GM12878 (cell line): ENCODE measurements at regions not wholly inside any gene's neighbourhood (a gene's known extent, or its start where the extent isn't known, plus 50 kb on each side); places are given as distances from the start of the nearest gene placed in this dataset.

Experiments used
- BMI1 ChIP-seq: fragments of 450-650 bp; IDR thresholded peaks from 2 replicates; pipeline ENCODE4 v1.6.1; 2016; ENCODE audit warnings: mild to moderate bottlenecking, moderate library complexity, borderline replicate concordance
- CHD4 ChIP-seq: fragments of 200-600 bp; sonication (generic); IDR thresholded peaks from 2 replicates; pipeline ENCODE4 v1.6.1; 2016; ENCODE audit warnings: mild to moderate bottlenecking
- CREM ChIP-seq: IDR thresholded peaks from 2 replicates; pipeline ENCODE4 v1.6.1; 2014; ENCODE audit warnings: antibody characterized with exemption, low read depth
- ESRRA ChIP-seq: IDR thresholded peaks from 2 replicates; pipeline ENCODE4 v1.6.1; 2012; ENCODE audit warnings: mild to moderate bottlenecking, low read length, improper control_type of control experiment
- EZH2 ChIP-seq: IDR thresholded peaks from 2 replicates; pipeline ENCODE4 v1.6.1; 2012; ENCODE audit warnings: low read depth, mild to moderate bottlenecking, control low read depth, inconsistent platforms, low read length, borderline replicate concordance; ENCODE audit not compliant: control insufficient read depth
- POLR2AphosphoS2 ChIP-seq: IDR thresholded peaks from 2 replicates; pipeline ENCODE4 v1.6.1; 2011; ENCODE audit warnings: low read depth, mild to moderate bottlenecking, low read length, improper control_type of control experiment, moderate library complexity
- RBBP5 ChIP-seq: fragments of 200-600 bp; sonication (generic); conservative IDR thresholded peaks from 2 replicates; pipeline ENCODE4 v1.6.1; 2016
- RFX5 ChIP-seq: IDR thresholded peaks from 2 replicates; pipeline ENCODE4 v1.6.1; 2011; ENCODE audit warnings: low read depth, low read length, improper control_type of control experiment
- SP1 ChIP-seq: IDR thresholded peaks from one replicate; pipeline ENCODE4 v1.6.1; 2011; ENCODE audit warnings: low read depth, low read length
- TF ChIP-seq, protein P1 (sequence below): IDR thresholded peaks from 2 replicates; pipeline ENCODE4 v1.6.1; 2012; ENCODE audit warnings: improper control_type of control experiment, low read depth, low read length; ENCODE audit not compliant: insufficient replicate concordance
- TF ChIP-seq, protein P2 (sequence below): fragments of 450-650 bp; IDR thresholded peaks from 2 replicates; pipeline ENCODE4 v1.6.1; 2017; ENCODE audit warnings: mild to moderate bottlenecking, low read depth, inconsistent platforms; ENCODE audit not compliant: poor library complexity, severe bottlenecking
- TF ChIP-seq, protein P3 (sequence below): fragments of 450-650 bp; formaldehyde crosslinking; IDR thresholded peaks from 2 replicates; pipeline ENCODE4 v1.4.0; 2022; ENCODE audit warnings: mild to moderate bottlenecking, moderate library complexity

DNA sequence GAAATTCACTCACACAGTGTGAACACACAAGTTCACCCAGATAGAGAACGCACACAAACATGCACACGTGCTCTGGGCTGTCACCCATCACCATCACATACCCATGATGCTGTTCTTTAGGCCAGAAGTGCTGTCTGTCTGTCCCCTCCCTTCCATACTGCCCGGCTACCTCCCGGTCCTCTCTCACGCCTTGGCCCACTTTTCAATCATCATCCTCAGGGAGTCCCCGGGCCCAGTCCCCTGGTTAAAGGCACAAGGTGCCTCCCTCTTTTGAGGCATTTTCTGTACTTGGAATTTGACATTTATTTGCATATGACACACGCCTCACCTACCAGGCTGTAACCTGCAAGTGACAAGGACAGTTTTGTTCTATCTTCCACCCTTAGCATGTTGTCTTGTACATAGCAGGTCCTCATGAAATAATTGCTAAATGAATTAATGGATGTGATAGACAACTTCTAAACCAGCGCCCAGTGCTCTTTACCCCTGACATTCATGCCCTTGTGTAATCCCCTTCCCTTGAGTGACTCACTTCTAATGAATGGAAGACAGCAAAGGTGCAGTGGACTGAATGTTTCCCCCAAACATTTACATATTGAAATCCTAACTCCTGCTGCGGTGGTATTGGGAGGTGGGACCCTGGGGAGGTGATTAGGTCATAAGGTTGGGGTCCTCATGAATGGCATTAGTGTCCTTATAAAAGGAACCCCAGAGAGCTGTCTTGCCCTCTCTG is 73.9 kb upstream of the ADPGK start (continued):
- TF ChIP-seq, protein P1, sequence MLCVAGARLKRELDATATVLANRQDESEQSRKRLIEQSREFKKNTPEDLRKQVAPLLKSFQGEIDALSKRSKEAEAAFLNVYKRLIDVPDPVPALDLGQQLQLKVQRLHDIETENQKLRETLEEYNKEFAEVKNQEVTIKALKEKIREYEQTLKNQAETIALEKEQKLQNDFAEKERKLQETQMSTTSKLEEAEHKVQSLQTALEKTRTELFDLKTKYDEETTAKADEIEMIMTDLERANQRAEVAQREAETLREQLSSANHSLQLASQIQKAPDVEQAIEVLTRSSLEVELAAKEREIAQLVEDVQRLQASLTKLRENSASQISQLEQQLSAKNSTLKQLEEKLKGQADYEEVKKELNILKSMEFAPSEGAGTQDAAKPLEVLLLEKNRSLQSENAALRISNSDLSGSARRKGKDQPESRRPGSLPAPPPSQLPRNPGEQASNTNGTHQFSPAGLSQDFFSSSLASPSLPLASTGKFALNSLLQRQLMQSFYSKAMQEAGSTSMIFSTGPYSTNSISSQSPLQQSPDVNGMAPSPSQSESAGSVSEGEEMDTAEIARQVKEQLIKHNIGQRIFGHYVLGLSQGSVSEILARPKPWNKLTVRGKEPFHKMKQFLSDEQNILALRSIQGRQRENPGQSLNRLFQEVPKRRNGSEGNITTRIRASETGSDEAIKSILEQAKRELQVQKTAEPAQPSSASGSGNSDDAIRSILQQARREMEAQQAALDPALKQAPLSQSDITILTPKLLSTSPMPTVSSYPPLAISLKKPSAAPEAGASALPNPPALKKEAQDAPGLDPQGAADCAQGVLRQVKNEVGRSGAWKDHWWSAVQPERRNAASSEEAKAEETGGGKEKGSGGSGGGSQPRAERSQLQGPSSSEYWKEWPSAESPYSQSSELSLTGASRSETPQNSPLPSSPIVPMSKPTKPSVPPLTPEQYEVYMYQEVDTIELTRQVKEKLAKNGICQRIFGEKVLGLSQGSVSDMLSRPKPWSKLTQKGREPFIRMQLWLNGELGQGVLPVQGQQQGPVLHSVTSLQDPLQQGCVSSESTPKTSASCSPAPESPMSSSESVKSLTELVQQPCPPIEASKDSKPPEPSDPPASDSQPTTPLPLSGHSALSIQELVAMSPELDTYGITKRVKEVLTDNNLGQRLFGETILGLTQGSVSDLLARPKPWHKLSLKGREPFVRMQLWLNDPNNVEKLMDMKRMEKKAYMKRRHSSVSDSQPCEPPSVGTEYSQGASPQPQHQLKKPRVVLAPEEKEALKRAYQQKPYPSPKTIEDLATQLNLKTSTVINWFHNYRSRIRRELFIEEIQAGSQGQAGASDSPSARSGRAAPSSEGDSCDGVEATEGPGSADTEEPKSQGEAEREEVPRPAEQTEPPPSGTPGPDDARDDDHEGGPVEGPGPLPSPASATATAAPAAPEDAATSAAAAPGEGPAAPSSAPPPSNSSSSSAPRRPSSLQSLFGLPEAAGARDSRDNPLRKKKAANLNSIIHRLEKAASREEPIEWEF = no peak
- TF ChIP-seq ESRRA (no peak), SP1 (no peak), EZH2 (no peak), CREM (no peak), RFX5 (no peak), RBBP5 (no peak), BMI1 (no peak), POLR2AphosphoS2 (no peak), CHD4 (no peak)
- TF ChIP-seq, protein P2, sequence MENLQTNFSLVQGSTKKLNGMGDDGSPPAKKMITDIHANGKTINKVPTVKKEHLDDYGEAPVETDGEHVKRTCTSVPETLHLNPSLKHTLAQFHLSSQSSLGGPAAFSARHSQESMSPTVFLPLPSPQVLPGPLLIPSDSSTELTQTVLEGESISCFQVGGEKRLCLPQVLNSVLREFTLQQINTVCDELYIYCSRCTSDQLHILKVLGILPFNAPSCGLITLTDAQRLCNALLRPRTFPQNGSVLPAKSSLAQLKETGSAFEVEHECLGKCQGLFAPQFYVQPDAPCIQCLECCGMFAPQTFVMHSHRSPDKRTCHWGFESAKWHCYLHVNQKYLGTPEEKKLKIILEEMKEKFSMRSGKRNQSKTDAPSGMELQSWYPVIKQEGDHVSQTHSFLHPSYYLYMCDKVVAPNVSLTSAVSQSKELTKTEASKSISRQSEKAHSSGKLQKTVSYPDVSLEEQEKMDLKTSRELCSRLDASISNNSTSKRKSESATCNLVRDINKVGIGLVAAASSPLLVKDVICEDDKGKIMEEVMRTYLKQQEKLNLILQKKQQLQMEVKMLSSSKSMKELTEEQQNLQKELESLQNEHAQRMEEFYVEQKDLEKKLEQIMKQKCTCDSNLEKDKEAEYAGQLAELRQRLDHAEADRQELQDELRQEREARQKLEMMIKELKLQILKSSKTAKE = no peak
- TF ChIP-seq, protein P3, sequence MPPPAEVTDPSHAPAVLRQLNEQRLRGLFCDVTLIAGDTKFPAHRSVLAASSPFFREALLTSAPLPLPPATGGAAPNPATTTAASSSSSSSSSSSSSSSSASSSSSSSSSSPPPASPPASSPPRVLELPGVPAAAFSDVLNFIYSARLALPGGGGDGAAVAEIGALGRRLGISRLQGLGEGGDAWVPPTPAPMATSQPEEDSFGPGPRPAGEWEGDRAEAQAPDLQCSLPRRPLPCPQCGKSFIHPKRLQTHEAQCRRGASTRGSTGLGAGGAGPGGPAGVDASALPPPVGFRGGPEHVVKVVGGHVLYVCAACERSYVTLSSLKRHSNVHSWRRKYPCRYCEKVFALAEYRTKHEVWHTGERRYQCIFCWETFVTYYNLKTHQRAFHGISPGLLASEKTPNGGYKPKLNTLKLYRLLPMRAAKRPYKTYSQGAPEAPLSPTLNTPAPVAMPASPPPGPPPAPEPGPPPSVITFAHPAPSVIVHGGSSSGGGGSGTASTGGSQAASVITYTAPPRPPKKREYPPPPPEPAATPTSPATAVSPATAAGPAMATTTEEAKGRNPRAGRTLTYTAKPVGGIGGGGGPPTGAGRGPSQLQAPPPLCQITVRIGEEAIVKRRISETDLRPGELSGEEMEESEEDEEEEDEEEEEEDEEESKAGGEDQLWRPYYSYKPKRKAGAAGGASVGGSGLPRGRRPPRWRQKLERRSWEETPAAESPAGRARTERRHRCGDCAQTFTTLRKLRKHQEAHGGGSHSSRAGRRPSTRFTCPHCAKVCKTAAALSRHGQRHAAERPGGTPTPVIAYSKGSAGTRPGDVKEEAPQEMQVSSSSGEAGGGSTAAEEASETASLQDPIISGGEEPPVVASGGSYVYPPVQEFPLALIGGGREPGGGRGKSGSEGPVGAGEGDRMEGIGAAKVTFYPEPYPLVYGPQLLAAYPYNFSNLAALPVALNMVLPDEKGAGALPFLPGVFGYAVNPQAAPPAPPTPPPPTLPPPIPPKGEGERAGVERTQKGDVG (CRISPR knock-in tag) = no peak
